IMR-90 (cell line): ENCODE measurements at regions not wholly inside any gene's neighbourhood (a gene's known extent, or its start where the extent isn't known, plus 50 kb on each side); places are given as distances from the start of the nearest gene placed in this dataset.

Experiments
- ATAC-seq: fragments of 200-7000 bp; cut with Tn5 transposase; 2 replicates; pipeline ENCODE4 v1.9.1; 2020; ENCODE audit warnings: low read depth, mild to moderate bottlenecking, moderate library complexity
- BruUV-seq: library from RNA; stranded (reverse); fragments of 400-500 nt; replicated peaks from 2 replicates; lab custom pipeline; 2021; lab: Mats Ljungman, UMichigan
- CTCF ChIA-PET: fragments of 300-600 bp; formaldehyde crosslinking; extraction: SDS; loops from one replicate; lab custom pipeline; 2021; ENCODE audit warnings: antibody characterized with exemption; lab: Yijun Ruan, JAX
- POLR2A ChIA-PET: fragments of 300-600 bp; sonication (Branson Sonifier 250); formaldehyde crosslinking; loops from one replicate; lab custom pipeline; 2022; ENCODE audit warnings: antibody characterized with exemption; ENCODE audit not compliant: unreplicated experiment; lab: Charles Lee
- DNase-seq: peaks from one replicate; pipeline ENCODE4 v3.0.0; 2013
- H2AFZ ChIP-seq: replicated peaks from 2 replicates; pipeline ENCODE3; 2013; ENCODE audit warnings: low read length, mild to moderate bottlenecking; ENCODE audit not compliant: poor library complexity
- H2AK5ac ChIP-seq: 2 replicates; pipeline ENCODE4 v1.6.1; 2013; ENCODE audit warnings: low read depth, low read length, inconsistent platforms
- H2AK9ac ChIP-seq: replicated peaks from 2 replicates; pipeline ENCODE3; 2013; ENCODE audit warnings: mild to moderate bottlenecking, low read depth, low read length, moderate library complexity; ENCODE audit not compliant: poor library complexity
- H2BK120ac ChIP-seq: 2 replicates; pipeline ENCODE4 v1.6.1; 2013; ENCODE audit warnings: low read depth, low read length, inconsistent platforms
- H2BK15ac ChIP-seq: 3 replicates; pipeline ENCODE4 v1.6.1; 2013; ENCODE audit warnings: low read depth, low read length, inconsistent platforms
- H2BK20ac ChIP-seq: 2 replicates; pipeline ENCODE4 v1.6.1; 2013; ENCODE audit warnings: low read depth, mild to moderate bottlenecking, inconsistent platforms, low read length, moderate library complexity
- H2BK5ac ChIP-seq: 2 replicates; pipeline ENCODE4 v1.6.1; 2013; ENCODE audit warnings: mild to moderate bottlenecking, low read depth, low read length, inconsistent platforms; ENCODE audit not compliant: poor library complexity, severe bottlenecking
- H3K14ac ChIP-seq: replicated peaks from 2 replicates; pipeline ENCODE4 v1.6.1; 2013; ENCODE audit warnings: low read depth, low read length, inconsistent platforms
- H3K18ac ChIP-seq: 2 replicates; pipeline ENCODE4 v1.6.1; 2013; ENCODE audit warnings: low read depth, low read length, control low read depth
- H3K23ac ChIP-seq: 2 replicates; pipeline ENCODE4 v1.6.1; 2013; ENCODE audit warnings: low read depth, low read length, inconsistent platforms
- H3K27ac ChIP-seq: 2 replicates; pipeline ENCODE4 v1.5.1; 2013; ENCODE audit warnings: mild to moderate bottlenecking, control low read depth, low read length; ENCODE audit not compliant: insufficient read depth
- H3K27me3 ChIP-seq: 2 replicates; pipeline ENCODE4 v1.6.1; 2013; ENCODE audit warnings: low read length; ENCODE audit not compliant: control insufficient read depth, insufficient read depth
- H3K36me3 ChIP-seq: 2 replicates; pipeline ENCODE4 v1.6.1; 2013; ENCODE audit warnings: low read length, mixed read lengths; ENCODE audit not compliant: control insufficient read depth, insufficient read depth
- H3K4ac ChIP-seq: 2 replicates; pipeline ENCODE4 v1.6.1; 2013; ENCODE audit warnings: low read depth, low read length, inconsistent platforms
- H3K4me1 ChIP-seq: 2 replicates; pipeline ENCODE4 v1.6.1; 2013; ENCODE audit warnings: low read length, mixed read lengths; ENCODE audit not compliant: control insufficient read depth, insufficient read depth
- H3K4me2 ChIP-seq: 2 replicates; pipeline ENCODE4 v1.6.1; 2013; ENCODE audit warnings: low read depth, mild to moderate bottlenecking, control low read depth, low read length, moderate library complexity
- H3K4me3 ChIP-seq: 2 replicates; pipeline ENCODE4 v1.5.1; 2013; ENCODE audit warnings: low read depth, mild to moderate bottlenecking, control low read depth, low read length, moderate library complexity; ENCODE audit not compliant: insufficient read depth
- H3K56ac ChIP-seq: 2 replicates; pipeline ENCODE4 v1.6.1; 2013; ENCODE audit warnings: low read length, inconsistent platforms; ENCODE audit not compliant: insufficient read depth; ENCODE audit errors: extremely low read depth
- H3K79me1 ChIP-seq, 2 experiments: 2 replicates each; pipeline ENCODE4 v1.6.1; 2013; ENCODE audit warnings: low read length in 2 of 2, inconsistent platforms in 1 of 2, low read depth in 1 of 2
- H3K9ac ChIP-seq: 2 replicates; pipeline ENCODE4 v1.6.1; 2013; ENCODE audit warnings: low read depth, low read length, control low read depth
- H3K9me1 ChIP-seq: 2 replicates; pipeline ENCODE4 v1.6.1; 2013; ENCODE audit warnings: low read length, inconsistent platforms; ENCODE audit not compliant: insufficient read depth
- H3K9me3 ChIP-seq: 2 replicates; pipeline ENCODE4 v1.6.1; 2013; ENCODE audit warnings: low read length; ENCODE audit not compliant: control insufficient read depth, insufficient read depth
- H4K20me1 ChIP-seq: 2 replicates; pipeline ENCODE4 v1.6.1; 2013; ENCODE audit warnings: low read length, inconsistent platforms; ENCODE audit not compliant: insufficient read depth
- H4K5ac ChIP-seq: 2 replicates; pipeline ENCODE4 v1.6.1; 2013; ENCODE audit warnings: mild to moderate bottlenecking, low read depth, low read length, control low read depth
- H4K8ac ChIP-seq, 2 experiments: 2 replicates each; pipeline ENCODE4 v1.6.1; 2013; ENCODE audit warnings: low read depth in 2 of 2, low read length in 2 of 2, control low read depth in 1 of 2, inconsistent platforms in 1 of 2
- H4K91ac ChIP-seq: 2 replicates; pipeline ENCODE4 v1.6.1; 2013; ENCODE audit warnings: low read depth, low read length, inconsistent platforms; ENCODE audit not compliant: insufficient read depth
- CEBPB ChIP-seq: IDR thresholded peaks from 2 replicates; pipeline ENCODE4 v1.6.1; 2012; ENCODE audit warnings: low read depth, low read length, improper control_type of control experiment
- CHD1 ChIP-seq: IDR thresholded peaks from 2 replicates; pipeline ENCODE4 v1.6.1; 2012; ENCODE audit warnings: low read depth, low read length, improper control_type of control experiment
- MAFK ChIP-seq: IDR thresholded peaks from 2 replicates; pipeline ENCODE4 v1.6.1; 2012; ENCODE audit warnings: low read depth, low read length, improper control_type of control experiment
- NFE2L2 ChIP-seq: fragments of 150-350 bp; IDR thresholded peaks from 2 replicates; pipeline ENCODE4 v1.6.1; 2016; ENCODE audit warnings: low read depth, mild to moderate bottlenecking, low read length
- POLR2A ChIP-seq: IDR thresholded peaks from 2 replicates; pipeline ENCODE4 v1.6.1; 2012; ENCODE audit warnings: mild to moderate bottlenecking, low read depth, low read length
- RAD21 ChIP-seq: IDR thresholded peaks from 2 replicates; pipeline ENCODE4 v1.6.1; 2012; ENCODE audit warnings: low read length, improper control_type of control experiment
- SMC3 ChIP-seq: fragments of 150-350 bp; IDR thresholded peaks from 2 replicates; pipeline ENCODE4 v1.6.1; 2016; ENCODE audit warnings: low read depth, mild to moderate bottlenecking, antibody characterized with exemption, low read length, moderate library complexity
- USF2 ChIP-seq: fragments of 150-350 bp; IDR thresholded peaks from 2 replicates; pipeline ENCODE4 v1.6.1; 2017; ENCODE audit warnings: mild to moderate bottlenecking, antibody characterized with exemption, low read length, low read depth
- WGBS, 2 experiments: methylation state at CpG; one replicate each; pipeline versions ENCODE4 v1.1.5 to v1.1.7; 2013; ENCODE audit warnings: missing lambda C conversion rate in 2 of 2; ENCODE audit not compliant: insufficient read length in 1 of 2; ENCODE audit errors: extremely low coverage in 2 of 2; 5-methylcytosine and 5-hydroxymethylcytosine counted together
- dilution Hi-C: fragments of 300-500 bp; cut with HindIII; formaldehyde crosslinking; loops from one replicate; pipeline ENCODE4 v1.14.3; 2018; ENCODE audit warnings: low sequenced_read_pairs; ENCODE audit not compliant: unreplicated experiment
- in situ Hi-C: fragments of 300-500 bp; cut with MboI; formaldehyde crosslinking; loops from 3 replicates; pipeline ENCODE4 v1.14.3; 2019; ENCODE audit warnings: low sequenced_read_pairs, inconsistent platforms, mixed read lengths
- intact Hi-C: fragments of 100-400 bp; cut with micrococcal nuclease; formaldehyde crosslinking; loops from 2 replicates; pipeline ENCODE4 v1.10.0; 2022
- TF ChIP-seq, protein P1 (sequence below): fragments of 150-350 bp; IDR thresholded peaks from 2 replicates; pipeline ENCODE4 v1.6.1; 2016; ENCODE audit warnings: low read depth, mild to moderate bottlenecking, low read length, moderate library complexity, borderline replicate concordance

- Histone ChIP-seq H4K91ac (no peak overlapping the region), H3K4me1 (no peaks in the 10 kb centered on the region), H4K8ac (no peak overlapping the region), H3K4me3 (no peak overlapping the region), H3K4ac (no peak overlapping the region), H3K27ac (no peak overlapping the region), H2BK15ac (no peak overlapping the region), H3K9me3 (peaks cover 12% of the 10 kb centered on the region), H3K18ac (no peak overlapping the region), H2AK5ac (no peak overlapping the region), H2BK20ac (no peak overlapping the region), H3K56ac (no peak overlapping the region), H2AFZ (no peak overlapping the region), H3K27me3 (no peaks in the 10 kb centered on the region), H3K14ac (no peak overlapping the region), H3K23ac (no peak overlapping the region), H2BK120ac (no peak overlapping the region), H3K9ac (no peak overlapping the region), H3K79me1 (no peaks in the 10 kb centered on the region), H4K5ac (no peak overlapping the region), H3K4me2 (no peak overlapping the region), H2BK5ac (no peak overlapping the region), H3K9me1 (no peaks in the 10 kb centered on the region), H3K36me3 (no peaks in the 10 kb centered on the region), H2AK9ac (no peak overlapping the region), H4K20me1 (no peaks in the 10 kb centered on the region)
- CTCF ChIA-PET, result no interaction called here
- intact Hi-C loops, result no loop called here
- dilution Hi-C loops, result no loop called here
- in situ Hi-C loops, result no loop called here
- TF ChIP-seq RAD21, result no peak
- TF ChIP-seq NFE2L2, result no peak
- TF ChIP-seq SMC3, result no peak
- no peak for TF ChIP-seq MAFK
- TF ChIP-seq, protein P1, sequence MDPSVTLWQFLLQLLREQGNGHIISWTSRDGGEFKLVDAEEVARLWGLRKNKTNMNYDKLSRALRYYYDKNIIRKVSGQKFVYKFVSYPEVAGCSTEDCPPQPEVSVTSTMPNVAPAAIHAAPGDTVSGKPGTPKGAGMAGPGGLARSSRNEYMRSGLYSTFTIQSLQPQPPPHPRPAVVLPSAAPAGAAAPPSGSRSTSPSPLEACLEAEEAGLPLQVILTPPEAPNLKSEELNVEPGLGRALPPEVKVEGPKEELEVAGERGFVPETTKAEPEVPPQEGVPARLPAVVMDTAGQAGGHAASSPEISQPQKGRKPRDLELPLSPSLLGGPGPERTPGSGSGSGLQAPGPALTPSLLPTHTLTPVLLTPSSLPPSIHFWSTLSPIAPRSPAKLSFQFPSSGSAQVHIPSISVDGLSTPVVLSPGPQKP, result no peak
- TF ChIP-seq USF2, result no peak
- no peak for TF ChIP-seq CEBPB
- no peak for TF ChIP-seq CHD1
- no peak for TF ChIP-seq POLR2A
- WGBS, 2 experiments, result 80% methylated on average over 1 of the region's 8 CpGs; no CpG with 5 or more reads in 1 of the 2 experiments
- DNase-seq (no peak), ATAC-seq (no peak)
- POLR2A ChIA-PET, result no interaction called here
- BruUV-seq, result no TSS peak
Observed at GRCh38 chr16:61030616-61031015, 1005.6 kb downstream of the CDH8 start.
